ENCODE measurements at regions not wholly inside any gene's neighbourhood (a gene's known extent, or its start where the extent isn't known, plus 50 kb on each side); places are given as distances from the start of the nearest gene placed in this dataset.

DNA sequence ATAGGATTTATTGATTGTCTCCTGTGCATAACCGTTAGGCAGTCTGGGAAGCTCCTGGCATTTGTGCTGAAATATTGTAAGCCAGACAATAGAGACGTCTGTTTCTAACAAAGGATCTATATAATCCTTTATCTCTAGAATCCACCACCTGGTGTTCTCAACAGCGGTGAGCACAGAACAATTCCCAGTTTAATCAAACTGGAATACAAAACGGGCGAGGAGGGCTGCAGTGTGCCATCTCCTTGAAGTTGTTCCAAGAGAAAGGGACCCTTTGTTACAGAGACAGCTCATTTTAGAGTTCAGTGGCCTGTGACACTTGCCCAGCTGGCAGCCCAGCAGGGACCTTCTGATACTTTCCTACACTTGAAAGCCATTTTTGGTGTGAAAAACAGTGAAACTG, 162.8 kb upstream of the IVNS1ABP start:
- intact Hi-C loops (cut with micrococcal nuclease; ENCODE audit: unreplicated experiment): no loop called here

DNA sequence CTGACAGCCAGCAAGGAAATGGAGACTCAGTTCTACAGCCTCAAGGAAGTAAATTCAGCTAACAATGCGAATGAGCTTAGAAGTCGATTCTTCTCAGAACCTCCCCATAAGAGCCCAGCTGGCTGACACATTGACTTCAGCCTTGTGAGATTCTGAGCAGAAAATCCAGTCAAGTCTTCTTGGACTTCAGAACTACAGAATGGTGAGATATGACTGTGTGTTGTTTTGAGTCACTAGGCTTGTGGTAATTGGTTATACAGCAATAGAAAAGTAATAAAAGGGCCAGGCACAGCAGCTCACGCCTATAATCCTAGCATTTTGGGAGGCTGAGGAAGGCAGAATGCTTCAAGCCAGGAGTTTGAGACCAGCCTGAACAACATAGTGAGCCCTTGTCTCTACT, 161.8 kb upstream of the IVNS1ABP start:
- Mint-ChIP-seq H3K27ac (ENCODE audit: unreplicated experiment) (no peak overlapping the region), H3K4me1 (ENCODE audit: low read depth, unreplicated experiment) (peaks cover 5% of the 10 kb centered on the region), H3K36me3 (ENCODE audit: insufficient read depth, unreplicated experiment) (no peaks in the 10 kb centered on the region), H3K9me3 (ENCODE audit: low read depth, unreplicated experiment) (peaks cover 4% of the 10 kb centered on the region), H3K4me3 (ENCODE audit: low read depth, unreplicated experiment) (no peak overlapping the region), H3K27me3 (ENCODE audit: unreplicated experiment) (no peaks in the 10 kb centered on the region)
- intact Hi-C loops (cut with micrococcal nuclease; ENCODE audit: unreplicated experiment): no loop called here
- TF ChIP-seq, protein P1, sequence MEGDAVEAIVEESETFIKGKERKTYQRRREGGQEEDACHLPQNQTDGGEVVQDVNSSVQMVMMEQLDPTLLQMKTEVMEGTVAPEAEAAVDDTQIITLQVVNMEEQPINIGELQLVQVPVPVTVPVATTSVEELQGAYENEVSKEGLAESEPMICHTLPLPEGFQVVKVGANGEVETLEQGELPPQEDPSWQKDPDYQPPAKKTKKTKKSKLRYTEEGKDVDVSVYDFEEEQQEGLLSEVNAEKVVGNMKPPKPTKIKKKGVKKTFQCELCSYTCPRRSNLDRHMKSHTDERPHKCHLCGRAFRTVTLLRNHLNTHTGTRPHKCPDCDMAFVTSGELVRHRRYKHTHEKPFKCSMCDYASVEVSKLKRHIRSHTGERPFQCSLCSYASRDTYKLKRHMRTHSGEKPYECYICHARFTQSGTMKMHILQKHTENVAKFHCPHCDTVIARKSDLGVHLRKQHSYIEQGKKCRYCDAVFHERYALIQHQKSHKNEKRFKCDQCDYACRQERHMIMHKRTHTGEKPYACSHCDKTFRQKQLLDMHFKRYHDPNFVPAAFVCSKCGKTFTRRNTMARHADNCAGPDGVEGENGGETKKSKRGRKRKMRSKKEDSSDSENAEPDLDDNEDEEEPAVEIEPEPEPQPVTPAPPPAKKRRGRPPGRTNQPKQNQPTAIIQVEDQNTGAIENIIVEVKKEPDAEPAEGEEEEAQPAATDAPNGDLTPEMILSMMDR (IDR thresholded peaks at IDR 0.05; ENCODE audit: unreplicated experiment): no peak
- DNase-seq: no peak
- BruUV-seq (replicated peaks): no TSS peak
- CTCF ChIA-PET: no interaction called here

More for the DNA sequence above, 162.8 kb upstream of the IVNS1ABP start:
- Mint-ChIP-seq H3K4me3 (ENCODE audit: low read depth, unreplicated experiment) (no peak overlapping the region), H3K9me3 (ENCODE audit: low read depth, unreplicated experiment) (peaks cover 4% of the 10 kb centered on the region), H3K27me3 (ENCODE audit: unreplicated experiment) (no peaks in the 10 kb centered on the region), H3K36me3 (ENCODE audit: insufficient read depth, unreplicated experiment) (no peaks in the 10 kb centered on the region), H3K4me1 (ENCODE audit: low read depth, unreplicated experiment) (peaks cover 9% of the 10 kb centered on the region), H3K27ac (ENCODE audit: unreplicated experiment) (no peak overlapping the region)
- TF ChIP-seq, protein P1 (IDR thresholded peaks at IDR 0.05; ENCODE audit: unreplicated experiment): no peak
- no TSS peak for BruUV-seq (replicated peaks)
- DNase-seq: no peak
- CTCF ChIA-PET: no interaction called here

DNA sequence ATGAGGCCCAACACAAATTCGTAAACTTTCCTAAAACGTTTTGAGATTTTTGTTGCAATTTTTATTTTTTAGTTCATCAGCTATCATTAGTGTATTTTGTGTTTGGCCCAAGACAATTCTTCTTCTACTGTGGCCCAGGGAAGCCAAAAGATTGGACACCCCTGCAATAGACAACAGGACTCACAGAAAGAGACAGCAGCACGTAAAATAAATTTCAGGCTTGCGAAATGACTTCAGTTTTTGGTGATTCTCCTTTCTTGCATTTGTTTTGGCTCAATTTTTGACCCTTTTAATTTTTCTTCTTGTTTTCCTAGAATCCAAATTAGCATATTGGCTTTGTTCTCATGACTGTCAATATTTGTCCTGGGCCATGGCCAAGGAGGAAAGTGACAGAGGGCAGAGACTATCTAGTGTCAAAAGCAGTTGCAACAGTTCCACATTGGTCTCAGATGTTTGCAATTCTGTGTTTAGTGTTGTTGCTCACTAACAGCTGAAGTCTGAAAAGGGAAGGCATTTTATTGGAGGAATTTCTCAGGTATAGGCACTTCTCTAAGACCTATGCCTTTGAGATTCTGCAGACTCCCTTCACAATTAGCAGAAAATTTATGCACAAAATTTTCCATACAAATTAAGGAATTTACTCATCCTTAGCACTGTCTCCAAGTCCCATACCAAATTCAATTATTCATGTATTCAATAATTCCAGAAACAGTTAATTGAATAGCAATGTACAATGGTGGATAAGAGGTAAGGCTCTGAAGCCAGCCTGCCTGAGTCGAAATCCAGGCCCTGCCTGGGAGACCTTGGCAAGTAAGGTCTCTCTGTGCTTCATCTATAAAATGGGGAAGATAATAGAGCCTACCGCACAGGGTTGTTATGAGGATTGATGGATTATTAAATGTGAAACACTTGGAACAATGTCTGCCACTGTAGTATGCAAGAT, 160.9 kb upstream of the IVNS1ABP start:
- Mint-ChIP-seq H3K4me1 (ENCODE audit: low read depth, unreplicated experiment) (no peaks in the 10 kb centered on the region), H3K4me3 (ENCODE audit: low read depth, unreplicated experiment) (no peak overlapping the region), H3K27ac (ENCODE audit: unreplicated experiment) (no peak overlapping the region), H3K27me3 (ENCODE audit: unreplicated experiment) (no peaks in the 10 kb centered on the region), H3K9me3 (ENCODE audit: low read depth, unreplicated experiment) (peaks cover 4% of the 10 kb centered on the region), H3K36me3 (ENCODE audit: insufficient read depth, unreplicated experiment) (no peaks in the 10 kb centered on the region)
- BruUV-seq (replicated peaks): no TSS peak
- TF ChIP-seq, protein P1 (IDR thresholded peaks at IDR 0.05; ENCODE audit: unreplicated experiment): no peak
- intact Hi-C loops (cut with micrococcal nuclease; ENCODE audit: unreplicated experiment): no loop called here
- CTCF ChIA-PET: no interaction called here
- peak; percentile 10 for DNase-seq

DNA sequence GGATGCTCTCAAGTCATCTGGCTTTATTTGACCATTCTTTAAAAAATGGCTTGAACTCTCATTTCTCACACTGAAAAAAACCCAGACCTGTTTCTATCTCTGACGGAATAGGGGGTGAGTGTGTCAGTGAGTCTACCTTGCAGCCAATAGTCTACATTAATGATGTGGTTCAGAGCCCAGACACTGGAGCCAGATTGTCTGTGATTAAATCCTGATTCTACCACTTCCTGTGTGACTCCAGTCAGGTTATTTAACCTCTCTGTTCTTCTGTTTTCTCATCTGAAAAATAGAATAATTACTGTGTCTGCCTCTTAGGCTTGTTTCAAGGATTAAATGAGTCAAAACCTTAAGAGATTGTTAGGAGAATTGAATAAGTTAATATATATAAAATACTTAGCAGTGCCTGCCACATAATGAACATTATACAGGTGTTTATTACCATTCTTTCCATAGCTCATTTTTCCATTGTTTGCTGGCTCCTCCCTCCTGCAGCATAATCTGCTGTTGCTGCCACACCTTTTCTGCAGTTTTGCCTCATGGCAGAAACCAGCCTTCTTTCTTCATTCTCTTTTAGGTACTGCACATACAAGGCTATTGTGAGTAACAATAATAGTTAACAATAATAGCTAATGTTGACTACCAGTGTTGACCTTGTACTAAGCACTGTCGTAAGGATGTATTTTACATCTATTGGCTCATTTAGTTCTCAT, 157.6 kb upstream of the IVNS1ABP start:
- no peak for DNase-seq
- no peaks in the 10 kb centered on the region for H3K9me3 Mint-ChIP-seq (ENCODE audit: low read depth, unreplicated experiment)
- H3K4me3 Mint-ChIP-seq (ENCODE audit: low read depth, unreplicated experiment): no peak overlapping the region
- no TSS peak for BruUV-seq (replicated peaks)
- no peaks in the 10 kb centered on the region for H3K4me1 Mint-ChIP-seq (ENCODE audit: low read depth, unreplicated experiment)
- intact Hi-C loops (cut with micrococcal nuclease; ENCODE audit: unreplicated experiment): no loop called here
- H3K36me3 Mint-ChIP-seq (ENCODE audit: insufficient read depth, unreplicated experiment): no peaks in the 10 kb centered on the region
- TF ChIP-seq, protein P1 (IDR thresholded peaks at IDR 0.05; ENCODE audit: unreplicated experiment): no peak
- CTCF ChIA-PET: no interaction called here
- H3K27me3 Mint-ChIP-seq (ENCODE audit: unreplicated experiment): no peaks in the 10 kb centered on the region
- no peak overlapping the region for H3K27ac Mint-ChIP-seq (ENCODE audit: unreplicated experiment)
